HL-60 (cell line): ENCODE measurements at regions not wholly inside any gene's neighbourhood (a gene's known extent, or its start where the extent isn't known, plus 50 kb on each side); places are given as distances from the start of the nearest gene placed in this dataset.

Source experiments
- GABPA ChIP-seq: IDR thresholded peaks from 2 replicates; pipeline ENCODE4 v1.6.1; 2012; ENCODE audit warnings: low read depth
- POLR2AphosphoS5 ChIP-seq: IDR thresholded peaks from 2 replicates; pipeline ENCODE4 v1.6.1; 2012; ENCODE audit warnings: low read depth
- SPI1 ChIP-seq: IDR thresholded peaks from 2 replicates; pipeline ENCODE4 v1.6.1; 2012; ENCODE audit warnings: low read depth, mild to moderate bottlenecking, borderline replicate concordance
- TF ChIP-seq, protein P1 (sequence below): IDR thresholded peaks from one replicate; pipeline ENCODE4 v1.5.1; 2011; ENCODE audit warnings: low read length, control low read depth, inconsistent platforms; ENCODE audit not compliant: insufficient read depth
- TF ChIP-seq, protein P2 (sequence below): IDR thresholded peaks from 2 replicates; pipeline ENCODE4 v1.6.1; 2012; ENCODE audit warnings: low read depth; ENCODE audit not compliant: insufficient replicate concordance

DNA sequence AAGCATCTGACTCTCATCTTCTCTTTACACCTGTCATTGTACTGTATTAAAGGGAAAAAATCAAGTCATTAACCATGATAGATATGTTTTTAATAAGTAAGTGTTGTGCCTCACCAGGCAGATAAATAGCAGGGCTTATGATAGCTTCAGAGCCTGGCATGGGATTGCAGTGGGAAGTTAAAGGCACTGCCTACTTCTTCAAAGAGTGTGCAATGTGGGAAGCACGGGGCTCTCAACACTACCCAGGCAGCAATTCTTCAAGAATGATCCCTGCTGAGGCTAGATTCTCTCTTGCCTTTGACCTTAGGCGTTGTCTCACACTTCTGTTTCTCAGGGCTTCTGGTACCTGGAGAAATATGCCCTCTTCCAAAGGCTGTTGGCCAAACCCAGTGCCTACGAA, 297.3 kb downstream of the MAF start:
- no peak for TF ChIP-seq POLR2AphosphoS5
- TF ChIP-seq, protein P1, sequence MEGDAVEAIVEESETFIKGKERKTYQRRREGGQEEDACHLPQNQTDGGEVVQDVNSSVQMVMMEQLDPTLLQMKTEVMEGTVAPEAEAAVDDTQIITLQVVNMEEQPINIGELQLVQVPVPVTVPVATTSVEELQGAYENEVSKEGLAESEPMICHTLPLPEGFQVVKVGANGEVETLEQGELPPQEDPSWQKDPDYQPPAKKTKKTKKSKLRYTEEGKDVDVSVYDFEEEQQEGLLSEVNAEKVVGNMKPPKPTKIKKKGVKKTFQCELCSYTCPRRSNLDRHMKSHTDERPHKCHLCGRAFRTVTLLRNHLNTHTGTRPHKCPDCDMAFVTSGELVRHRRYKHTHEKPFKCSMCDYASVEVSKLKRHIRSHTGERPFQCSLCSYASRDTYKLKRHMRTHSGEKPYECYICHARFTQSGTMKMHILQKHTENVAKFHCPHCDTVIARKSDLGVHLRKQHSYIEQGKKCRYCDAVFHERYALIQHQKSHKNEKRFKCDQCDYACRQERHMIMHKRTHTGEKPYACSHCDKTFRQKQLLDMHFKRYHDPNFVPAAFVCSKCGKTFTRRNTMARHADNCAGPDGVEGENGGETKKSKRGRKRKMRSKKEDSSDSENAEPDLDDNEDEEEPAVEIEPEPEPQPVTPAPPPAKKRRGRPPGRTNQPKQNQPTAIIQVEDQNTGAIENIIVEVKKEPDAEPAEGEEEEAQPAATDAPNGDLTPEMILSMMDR = no peak
- TF ChIP-seq SPI1 = no peak
- TF ChIP-seq, protein P2, sequence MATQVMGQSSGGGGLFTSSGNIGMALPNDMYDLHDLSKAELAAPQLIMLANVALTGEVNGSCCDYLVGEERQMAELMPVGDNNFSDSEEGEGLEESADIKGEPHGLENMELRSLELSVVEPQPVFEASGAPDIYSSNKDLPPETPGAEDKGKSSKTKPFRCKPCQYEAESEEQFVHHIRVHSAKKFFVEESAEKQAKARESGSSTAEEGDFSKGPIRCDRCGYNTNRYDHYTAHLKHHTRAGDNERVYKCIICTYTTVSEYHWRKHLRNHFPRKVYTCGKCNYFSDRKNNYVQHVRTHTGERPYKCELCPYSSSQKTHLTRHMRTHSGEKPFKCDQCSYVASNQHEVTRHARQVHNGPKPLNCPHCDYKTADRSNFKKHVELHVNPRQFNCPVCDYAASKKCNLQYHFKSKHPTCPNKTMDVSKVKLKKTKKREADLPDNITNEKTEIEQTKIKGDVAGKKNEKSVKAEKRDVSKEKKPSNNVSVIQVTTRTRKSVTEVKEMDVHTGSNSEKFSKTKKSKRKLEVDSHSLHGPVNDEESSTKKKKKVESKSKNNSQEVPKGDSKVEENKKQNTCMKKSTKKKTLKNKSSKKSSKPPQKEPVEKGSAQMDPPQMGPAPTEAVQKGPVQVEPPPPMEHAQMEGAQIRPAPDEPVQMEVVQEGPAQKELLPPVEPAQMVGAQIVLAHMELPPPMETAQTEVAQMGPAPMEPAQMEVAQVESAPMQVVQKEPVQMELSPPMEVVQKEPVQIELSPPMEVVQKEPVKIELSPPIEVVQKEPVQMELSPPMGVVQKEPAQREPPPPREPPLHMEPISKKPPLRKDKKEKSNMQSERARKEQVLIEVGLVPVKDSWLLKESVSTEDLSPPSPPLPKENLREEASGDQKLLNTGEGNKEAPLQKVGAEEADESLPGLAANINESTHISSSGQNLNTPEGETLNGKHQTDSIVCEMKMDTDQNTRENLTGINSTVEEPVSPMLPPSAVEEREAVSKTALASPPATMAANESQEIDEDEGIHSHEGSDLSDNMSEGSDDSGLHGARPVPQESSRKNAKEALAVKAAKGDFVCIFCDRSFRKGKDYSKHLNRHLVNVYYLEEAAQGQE = no peak
- TF ChIP-seq GABPA = no peak
